Activated T-cell treated with anti-CD3 and anti-CD28 coated beads, Interleukin-2, amount 50 U/mL, for 1 hour (primary cell): ENCODE measurements at regions not wholly inside any gene's neighbourhood (a gene's known extent, or its start where the extent isn't known, plus 50 kb on each side); places are given as distances from the start of the nearest gene placed in this dataset.
"Not testable (repeated sequence)": the region's sequence is repeated elsewhere in the genome, so short reads cannot be mapped to it uniquely, and the experiment has no call there.

Experiments
- DNase-seq: peaks from one replicate; pipeline ENCODE4 v3.0.0-alpha.2; 2020

DNA sequence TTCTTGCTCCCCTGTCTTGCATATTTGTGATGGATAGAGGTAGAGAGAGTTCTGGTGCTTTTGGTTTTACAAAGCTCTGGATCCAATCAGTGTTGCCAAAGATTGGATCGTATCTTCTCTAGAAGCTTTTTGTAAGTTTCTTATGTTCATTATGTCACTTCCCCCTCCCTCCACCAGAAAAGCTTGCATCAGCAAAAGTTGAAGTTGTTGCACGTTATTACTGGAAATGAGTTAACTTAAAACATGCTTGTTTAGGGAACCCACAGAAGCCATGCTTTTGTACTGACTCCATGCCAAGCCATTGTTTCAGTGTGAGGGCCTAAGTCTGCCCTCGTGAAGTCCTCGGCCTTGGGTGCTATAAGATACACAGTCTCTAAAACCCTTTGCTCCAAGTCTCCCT, 186.5 kb downstream of the ERCC6L2 start:
- DNase-seq: no peak

DNA sequence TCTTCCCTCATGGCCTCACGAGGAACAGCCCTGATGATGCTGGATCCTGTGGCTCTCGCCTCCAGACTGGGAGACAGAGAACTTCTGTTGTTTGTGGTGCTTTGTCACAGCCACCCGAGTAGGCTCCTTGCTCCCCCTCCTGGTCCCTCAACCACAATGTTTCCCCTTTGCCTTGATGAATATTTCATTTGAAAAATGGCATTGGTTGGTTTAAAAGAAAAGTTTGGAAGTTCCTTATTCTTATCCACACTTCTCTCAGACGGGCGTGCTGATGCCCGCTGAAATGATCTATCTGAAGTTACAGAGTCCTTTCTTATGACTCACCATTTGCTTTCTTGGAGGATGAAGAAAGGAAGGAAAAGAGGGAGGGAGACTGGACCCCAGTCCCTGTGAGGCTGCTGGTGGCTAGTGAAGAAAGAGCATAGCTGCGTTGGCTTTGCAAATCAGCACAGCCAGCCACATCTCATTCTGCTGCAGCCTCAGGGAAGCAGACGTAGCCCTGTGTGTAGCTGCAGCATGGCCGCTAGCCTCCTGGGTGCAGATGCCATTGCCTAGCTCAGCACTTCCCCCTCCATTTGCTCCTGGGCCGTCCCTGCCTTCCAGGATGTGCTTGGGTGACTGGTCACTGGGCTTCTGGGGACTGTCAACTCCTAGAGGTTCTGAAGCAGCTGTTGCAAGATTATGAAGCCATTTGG, 185.9 kb downstream of the ERCC6L2 start:
- DNase-seq: peak; percentile 53

GRCh38 chr9:96058218-96058617, 182.7 kb downstream of the ERCC6L2 start:
- DNase-seq: no peak

DNA sequence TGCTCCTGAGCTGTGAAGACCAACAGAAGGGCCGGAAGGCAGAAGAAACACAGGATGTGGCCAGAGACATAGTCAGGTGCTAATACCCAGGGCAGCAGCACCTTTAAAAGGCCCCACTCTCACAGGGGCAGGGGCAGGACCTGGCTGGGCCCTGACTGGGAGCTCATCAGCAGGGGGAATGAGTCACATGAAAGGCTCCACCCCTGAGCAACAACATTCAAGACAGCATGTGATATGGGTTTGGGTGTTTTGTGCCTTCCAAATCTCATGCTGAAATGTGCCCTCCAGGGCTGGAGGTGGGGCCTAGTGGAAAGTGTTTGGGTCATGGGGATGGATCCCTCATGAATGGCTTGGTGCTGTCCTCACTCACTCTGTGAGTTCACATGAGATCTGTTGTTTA, 181.7 kb downstream of the ERCC6L2 start:
- DNase-seq: no peak

GRCh38 chr9:96056226-96056625, 180.7 kb downstream of the ERCC6L2 start:
- no peak for DNase-seq

DNA sequence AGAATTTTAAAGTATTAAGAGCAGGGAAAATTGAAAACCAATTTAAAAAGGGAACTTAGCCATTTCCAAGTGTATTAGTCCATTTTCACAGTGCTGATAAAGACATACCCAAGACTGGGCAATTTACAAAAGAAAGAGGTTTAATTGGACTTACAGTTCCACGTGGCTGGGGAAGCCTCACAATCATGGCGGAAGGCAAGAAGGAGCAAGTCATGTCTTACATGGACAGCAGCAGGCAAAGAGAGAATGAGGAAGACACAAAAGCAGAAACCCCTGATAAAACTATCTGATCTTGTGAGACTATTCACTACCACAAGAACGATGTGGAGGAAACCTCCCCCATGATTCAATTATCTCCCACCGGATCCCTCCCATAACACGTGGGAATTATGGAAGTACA, 178.8 kb downstream of the ERCC6L2 start:
- not testable (repeated sequence) for DNase-seq

- no peak for DNase-seq
Measured at GRCh38 chr9:96052686-96053085, 177.2 kb downstream of the ERCC6L2 start.

DNA sequence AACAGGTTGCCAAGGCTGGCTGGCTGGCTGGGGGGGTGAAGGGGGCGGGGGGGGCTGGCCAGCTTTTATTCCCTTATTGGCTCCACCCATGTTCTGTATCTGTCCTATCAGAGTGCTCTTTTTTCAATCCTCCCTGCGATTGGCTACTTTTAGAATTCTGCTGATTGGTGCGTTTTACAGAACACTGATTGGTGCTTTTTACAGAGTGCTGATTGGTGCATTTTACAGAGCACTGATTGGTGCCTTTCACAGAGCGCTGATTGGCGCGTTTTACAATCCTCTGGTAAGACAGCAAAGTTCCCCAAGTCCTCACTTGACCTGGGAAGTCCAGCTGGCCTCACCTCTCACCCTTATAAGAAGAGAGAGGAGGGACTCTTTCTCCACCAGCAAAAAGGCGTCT, 175.9 kb downstream of the ERCC6L2 start:
- DNase-seq: no peak

- no peak for DNase-seq
Measured at GRCh38 chr9:96050861-96051155, 175.3 kb downstream of the ERCC6L2 start.

- no peak for DNase-seq
Measured at GRCh38 chr9:96050048-96050860, 174.8 kb downstream of the ERCC6L2 start.

GRCh38 chr9:96048956-96049831, 173.7 kb downstream of the ERCC6L2 start:
- DNase-seq: no peak

DNA sequence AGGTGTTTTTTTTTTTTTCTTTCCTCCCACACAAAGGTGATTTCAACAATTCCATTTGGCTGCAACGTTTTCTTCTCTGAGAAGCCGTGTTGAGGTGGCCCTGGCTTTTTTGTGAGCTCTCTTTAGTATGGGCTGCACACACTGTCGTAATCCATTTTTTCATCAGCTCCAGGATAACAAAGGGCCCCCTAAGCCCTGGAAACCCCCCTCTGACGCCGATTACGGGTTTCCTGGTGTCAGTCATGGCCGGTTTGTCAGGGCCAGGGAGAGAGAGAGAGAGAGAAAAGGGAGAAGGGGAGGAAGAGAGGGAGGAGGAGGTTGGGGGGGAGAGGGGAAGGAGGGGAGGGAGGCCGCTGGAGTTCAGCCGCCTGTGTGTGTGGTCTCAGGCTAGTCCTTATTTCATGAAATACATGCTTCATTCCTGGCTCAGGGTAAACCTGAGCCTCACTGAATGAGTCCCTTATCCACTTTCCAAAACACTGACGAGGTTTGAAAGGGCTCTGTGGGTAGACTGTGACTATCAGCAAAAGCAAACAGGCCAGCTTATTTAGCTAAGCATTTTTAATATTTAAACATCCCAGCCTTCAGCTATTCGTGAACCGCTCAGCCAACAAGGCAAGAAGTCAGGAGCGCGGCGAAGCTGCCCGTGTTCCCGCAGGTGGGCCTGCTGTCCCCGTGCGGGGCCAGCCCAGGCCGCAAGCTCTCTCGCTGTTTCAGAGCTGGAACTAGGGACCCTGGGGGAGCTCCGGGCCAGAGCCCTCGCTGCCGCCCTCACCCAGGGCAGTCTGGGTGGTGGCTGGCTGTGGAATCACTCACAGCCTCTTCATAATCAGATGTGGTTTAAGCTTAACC, 172.8 kb downstream of the ERCC6L2 start:
- DNase-seq: no peak

GRCh38 chr9:96047741-96048103, 172.2 kb downstream of the ERCC6L2 start:
- DNase-seq: no peak

- DNase-seq: no peak
Measured at GRCh38 chr9:96047116-96047639, 171.7 kb downstream of the ERCC6L2 start.

DNA sequence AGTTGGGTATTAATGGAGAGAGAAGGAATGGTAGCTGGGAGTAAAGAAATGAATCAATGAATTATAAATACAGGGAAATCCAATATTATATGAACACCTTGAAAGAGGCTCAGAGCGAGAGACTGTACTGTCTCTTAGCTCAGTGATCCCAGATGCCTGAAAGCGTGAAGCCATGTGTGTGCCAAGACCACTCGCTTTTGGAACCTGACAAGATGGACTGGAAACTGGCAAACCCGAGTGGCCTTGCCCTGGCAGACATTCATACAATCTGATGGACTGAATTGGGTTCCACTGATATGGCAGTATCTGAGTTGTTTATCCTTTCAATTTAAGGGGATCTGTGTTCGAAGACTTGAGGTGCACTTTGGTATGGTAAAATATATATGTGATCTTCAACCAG, 170.3 kb downstream of the ERCC6L2 start:
- DNase-seq: no peak

GRCh38 chr9:96044401-96044800, 168.9 kb downstream of the ERCC6L2 start:
- DNase-seq: no peak

- no peak for DNase-seq
Measured at GRCh38 chr9:96040591-96041461, 165.3 kb downstream of the ERCC6L2 start.

DNA sequence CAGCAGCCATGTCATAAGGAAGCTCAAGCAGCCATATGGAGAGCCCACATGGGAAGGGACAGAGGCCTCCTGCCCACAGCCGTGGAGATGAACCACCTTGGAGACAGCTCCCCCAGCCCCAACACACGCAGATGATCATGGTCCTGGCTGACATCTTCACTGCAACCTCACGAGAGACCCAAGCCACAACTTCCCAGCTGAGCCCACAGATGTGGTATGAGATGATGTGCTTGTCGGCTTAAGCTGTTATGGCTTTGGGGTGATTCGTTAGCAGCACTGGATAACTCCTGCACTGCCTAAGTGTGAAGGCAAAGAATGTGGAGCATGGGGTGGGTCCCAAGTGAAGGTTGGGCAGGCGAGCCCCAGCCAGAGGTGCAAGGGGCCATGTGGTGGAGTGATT, 163.4 kb downstream of the ERCC6L2 start:
- no peak for DNase-seq

DNA sequence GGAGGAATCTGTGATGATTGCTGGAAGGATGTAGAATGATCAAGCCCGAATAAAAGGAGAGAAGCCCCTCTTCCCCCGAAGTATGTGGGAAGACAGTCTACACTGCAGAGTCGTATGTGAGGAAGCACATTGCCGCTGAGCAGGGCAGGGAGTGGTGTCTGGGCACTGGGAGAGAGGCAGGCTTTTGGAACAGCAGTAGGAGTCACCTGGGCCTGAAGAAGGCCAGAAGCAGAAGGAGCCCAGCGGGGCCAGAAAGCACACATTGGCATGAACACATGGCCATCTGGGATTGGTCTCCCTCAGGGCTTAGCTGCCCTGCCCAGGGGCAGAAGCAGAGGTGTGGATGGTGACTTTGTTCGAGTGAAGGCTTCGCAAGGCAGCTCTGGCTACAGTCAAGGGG, 162.8 kb downstream of the ERCC6L2 start:
- DNase-seq: no peak

GRCh38 chr9:96034553-96035122, 159.1 kb downstream of the ERCC6L2 start:
- no peak for DNase-seq

- no peak for DNase-seq
Measured at GRCh38 chr9:96033896-96034295, 158.4 kb downstream of the ERCC6L2 start.
